SU-DHL-6 (cell line): ENCODE measurements at regions not wholly inside any gene's neighbourhood (a gene's known extent, or its start where the extent isn't known, plus 50 kb on each side); places are given as distances from the start of the nearest gene placed in this dataset.

Source experiments
- H2AFZ ChIP-seq: fragments of 200-600 bp; sonication (generic); 2 replicates; pipeline ENCODE4 v1.6.1; 2014; ENCODE audit warnings: low read depth, mild to moderate bottlenecking, moderate library complexity, mixed read lengths, antibody characterized with exemption, low read length; ENCODE audit not compliant: severe bottlenecking
- H3F3A ChIP-seq: fragments of 200-600 bp; shearing (Covaris generic); 2 replicates; pipeline ENCODE4 v1.6.0; 2016; ENCODE audit warnings: antibody characterized with exemption, mild to moderate bottlenecking; ENCODE audit not compliant: insufficient read depth
- H3K27ac ChIP-seq: fragments of 200-600 bp; sonication (generic); 2 replicates; pipeline ENCODE4 v1.5.1; 2016; ENCODE audit warnings: low read depth, mild to moderate bottlenecking, low read length, moderate library complexity, mixed read lengths
- H3K27me3 ChIP-seq: fragments of 200-600 bp; sonication (generic), shearing (Covaris generic); 2 replicates; pipeline ENCODE4 v1.6.0; 2014; ENCODE audit warnings: mild to moderate bottlenecking, low read length
- H3K36me3 ChIP-seq: fragments of 200-600 bp; sonication (generic); 2 replicates; pipeline ENCODE4 v1.6.1; 2014; ENCODE audit warnings: mild to moderate bottlenecking, low read length, mixed read lengths
- H3K4me2 ChIP-seq: fragments of 300-600, 200-600 bp; shearing (Covaris generic), sonication (generic); 2 replicates; pipeline ENCODE4 v1.6.0; 2014; ENCODE audit warnings: low read length, low read depth, mild to moderate bottlenecking; ENCODE audit not compliant: poor library complexity, severe bottlenecking
- H3K4me3 ChIP-seq: fragments of 200-600 bp; sonication (generic); 2 replicates; pipeline ENCODE4 v1.5.1; 2014; ENCODE audit warnings: antibody characterized with exemption, low read length, mild to moderate bottlenecking, mixed read lengths; ENCODE audit not compliant: insufficient read depth, poor library complexity, severe bottlenecking
- H3K79me2 ChIP-seq: fragments of 200-600 bp; sonication (generic); 2 replicates; pipeline ENCODE4 v1.6.1; 2014; ENCODE audit warnings: mild to moderate bottlenecking, low read length, moderate library complexity; ENCODE audit not compliant: insufficient read depth
- H3K9ac ChIP-seq: fragments of 200-600 bp; sonication (generic); 2 replicates; pipeline ENCODE4 v1.7.0; 2014; ENCODE audit warnings: mild to moderate bottlenecking, low read length
- H3K9me2 ChIP-seq: fragments of 200-600 bp; sonication (generic); replicated peaks from 2 replicates; pipeline ENCODE4 v1.6.1; 2014; ENCODE audit warnings: low read length; ENCODE audit not compliant: insufficient read depth
- H3K9me3 ChIP-seq: fragments of 200-600 bp; sonication (generic); 2 replicates; pipeline ENCODE4 v1.6.1; 2014; ENCODE audit warnings: low read length, mixed read lengths; ENCODE audit not compliant: insufficient read depth
- H4K20me1 ChIP-seq: fragments of 200-600 bp; sonication (generic); 2 replicates; pipeline ENCODE4 v1.6.1; 2014; ENCODE audit warnings: low read depth, mild to moderate bottlenecking, antibody characterized with exemption, low read length, moderate library complexity, mixed read lengths
- CTCF ChIP-seq: fragments of 200-600 bp; sonication (generic); IDR thresholded peaks from one replicate; pipeline ENCODE4 v1.5.1; 2017; ENCODE audit warnings: antibody characterized with exemption, mild to moderate bottlenecking, low read length, moderate library complexity; ENCODE audit not compliant: insufficient read depth, poor library complexity, severe bottlenecking
- EZH2phosphoT487 ChIP-seq: fragments of 200-600 bp; sonication (generic), shearing (Covaris generic); conservative IDR thresholded peaks from 2 replicates; pipeline ENCODE4 v1.6.1; 2018; ENCODE audit warnings: mild to moderate bottlenecking, antibody characterized with exemption, low read length, moderate library complexity, mixed read lengths

GRCh38 chr4:114103908-114104307, 124.5 kb upstream of the ARSJ start:
- H3K27ac ChIP-seq: no peak overlapping the region
- H3K9me3 ChIP-seq: no peaks in the 10 kb centered on the region
- no peaks in the 10 kb centered on the region for H3K79me2 ChIP-seq
- H3K27me3 ChIP-seq: no peaks in the 10 kb centered on the region
- H4K20me1 ChIP-seq: no peaks in the 10 kb centered on the region
- no peak overlapping the region for H3K4me2 ChIP-seq
- TF ChIP-seq EZH2phosphoT487 (no peak), CTCF (no peak)
- H2AFZ ChIP-seq: no peak overlapping the region
- H3K36me3 ChIP-seq: no peaks in the 10 kb centered on the region
- H3K4me3 ChIP-seq: no peak overlapping the region
- no peak overlapping the region for H3K9ac ChIP-seq
- H3F3A ChIP-seq: no peaks in the 10 kb centered on the region
- H3K9me2 ChIP-seq: no peaks in the 10 kb centered on the region

- H3K4me2 ChIP-seq: no peak overlapping the region
- no peaks in the 10 kb centered on the region for H4K20me1 ChIP-seq
- TF ChIP-seq CTCF (no peak), EZH2phosphoT487 (no peak)
- H3K27ac ChIP-seq: no peak overlapping the region
- no peaks in the 10 kb centered on the region for H3K9me2 ChIP-seq
- no peak overlapping the region for H2AFZ ChIP-seq
- no peak overlapping the region for H3K4me3 ChIP-seq
- no peaks in the 10 kb centered on the region for H3K79me2 ChIP-seq
- H3K9ac ChIP-seq: no peak overlapping the region
- no peaks in the 10 kb centered on the region for H3F3A ChIP-seq
- no peaks in the 10 kb centered on the region for H3K36me3 ChIP-seq
- H3K27me3 ChIP-seq: no peaks in the 10 kb centered on the region
- no peaks in the 10 kb centered on the region for H3K9me3 ChIP-seq
Observed at GRCh38 chr4:114108869-114109268, 129.4 kb upstream of the ARSJ start.

GRCh38 chr4:114109776-114110175, 130.3 kb upstream of the ARSJ start:
- Histone ChIP-seq H3K9me2 (no peaks in the 10 kb centered on the region), H3K27ac (no peak overlapping the region), H3K9me3 (no peaks in the 10 kb centered on the region), H3K4me3 (no peak overlapping the region), H2AFZ (no peak overlapping the region), H3K9ac (no peak overlapping the region), H3F3A (no peaks in the 10 kb centered on the region), H4K20me1 (no peaks in the 10 kb centered on the region), H3K4me2 (no peak overlapping the region), H3K27me3 (no peaks in the 10 kb centered on the region), H3K79me2 (no peaks in the 10 kb centered on the region), H3K36me3 (no peaks in the 10 kb centered on the region)
- no peak for TF ChIP-seq EZH2phosphoT487
- no peak for TF ChIP-seq CTCF

GRCh38 chr4:114115526-114115925, 136.1 kb upstream of the ARSJ start:
- H4K20me1 ChIP-seq: no peaks in the 10 kb centered on the region

More at GRCh38 chr4:114115526-114115925, 136.1 kb upstream of the ARSJ start:
- no peaks in the 10 kb centered on the region for H3K9me3 ChIP-seq
- no peak overlapping the region for H3K9ac ChIP-seq
- no peak overlapping the region for H3K4me3 ChIP-seq
- no peaks in the 10 kb centered on the region for H3K79me2 ChIP-seq
- no peak overlapping the region for H3K27ac ChIP-seq
- no peak overlapping the region for H3K4me2 ChIP-seq
- no peaks in the 10 kb centered on the region for H3F3A ChIP-seq
- no peaks in the 10 kb centered on the region for H3K27me3 ChIP-seq
- H2AFZ ChIP-seq: no peak overlapping the region
- H3K9me2 ChIP-seq: no peaks in the 10 kb centered on the region
- TF ChIP-seq EZH2phosphoT487: no peak
- no peak for TF ChIP-seq CTCF
- H3K36me3 ChIP-seq: no peaks in the 10 kb centered on the region
